Activated naive CD4-positive, alpha-beta T cell treated with anti-CD3 and anti-CD28 coated beads, Interleukin-2, amount 50 U/mL, for 24 hours (primary cell): ENCODE measurements at regions not wholly inside any gene's neighbourhood (a gene's known extent, or its start where the extent isn't known, plus 50 kb on each side); places are given as distances from the start of the nearest gene placed in this dataset.

ENCODE experiments used
- H3K27ac Mint-ChIP-seq: one replicate; pipeline ENCODE4 v1.8.0; 2021; ENCODE audit warnings: mild to moderate bottlenecking, mixed read lengths
- H3K27me3 Mint-ChIP-seq: one replicate; pipeline ENCODE4 v1.8.0; 2021; ENCODE audit warnings: mixed read lengths
- H3K36me3 Mint-ChIP-seq: one replicate; pipeline ENCODE4 v1.8.0; 2021; ENCODE audit warnings: mixed read lengths
- H3K4me1 Mint-ChIP-seq: one replicate; pipeline ENCODE4 v1.8.0; 2021; ENCODE audit warnings: mixed read lengths
- H3K4me3 Mint-ChIP-seq: one replicate; pipeline ENCODE4 v1.8.0; 2021; ENCODE audit warnings: mild to moderate bottlenecking, mixed read lengths
- H3K9me3 Mint-ChIP-seq: one replicate; pipeline ENCODE4 v1.8.0; 2021; ENCODE audit warnings: mixed read lengths

DNA sequence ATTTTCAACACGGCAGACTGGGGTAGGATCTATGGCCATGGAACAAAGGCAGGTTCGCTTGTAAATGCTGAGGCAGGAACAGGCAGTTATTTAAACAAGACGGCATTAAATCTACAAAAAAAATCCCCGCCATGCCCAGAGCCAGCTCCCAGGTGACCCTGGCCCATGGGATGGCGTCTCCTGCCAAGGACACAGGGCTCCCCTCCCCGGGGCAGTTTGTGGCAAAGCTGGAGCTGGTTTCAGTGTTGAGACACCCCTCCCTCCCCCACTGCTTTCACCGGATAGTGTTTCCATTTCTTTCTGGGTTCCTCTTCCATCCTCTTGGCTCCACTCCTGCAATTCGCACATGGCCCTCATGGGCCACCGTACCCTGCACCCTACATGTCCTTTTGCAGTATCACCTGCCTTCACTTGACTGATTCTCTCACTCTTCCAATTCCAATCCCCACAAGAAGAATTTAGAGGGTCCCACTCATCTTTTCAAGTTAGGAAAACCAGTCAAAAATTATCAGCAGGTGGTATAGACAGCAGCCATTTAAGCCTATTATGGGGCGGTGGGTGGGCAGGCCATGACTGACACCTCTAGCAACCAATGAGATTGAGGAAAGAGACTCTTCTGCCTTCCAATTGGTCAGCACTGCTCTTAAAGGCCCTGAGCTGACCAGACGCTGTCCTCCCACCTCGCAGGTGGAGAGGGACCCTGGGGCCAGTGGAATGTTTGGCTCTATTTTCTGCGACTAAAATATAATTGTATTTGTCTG lies 52.0 kb downstream of the OLIG1 start:
- H3K4me1 Mint-ChIP-seq: peaks cover 10% of the 10 kb centered on the region
- H3K9me3 Mint-ChIP-seq: no peaks in the 10 kb centered on the region
- H3K27me3 Mint-ChIP-seq: no peaks in the 10 kb centered on the region
- H3K4me3 Mint-ChIP-seq: no peak overlapping the region
- no peaks in the 10 kb centered on the region for H3K36me3 Mint-ChIP-seq
- no peak overlapping the region for H3K27ac Mint-ChIP-seq

DNA sequence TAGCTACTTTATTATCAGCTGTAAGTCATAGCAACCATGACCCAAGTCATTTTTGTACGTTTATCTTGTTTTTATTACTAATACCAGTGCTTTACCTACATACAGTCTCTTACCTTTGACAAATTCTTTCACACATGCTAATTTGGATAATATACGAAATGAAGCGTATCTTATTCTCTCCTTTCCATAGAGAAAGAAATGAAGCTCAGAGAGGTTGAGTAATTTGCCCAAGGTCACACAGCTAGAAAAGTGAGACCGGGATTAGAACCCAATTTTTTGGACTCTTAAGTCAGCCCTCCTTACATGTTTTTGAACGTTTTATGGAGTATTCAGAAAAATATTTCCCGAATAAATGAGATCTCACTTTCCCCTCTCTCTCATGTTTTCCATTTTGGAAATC lies 52.6 kb downstream of the OLIG1 start:
- H3K27ac Mint-ChIP-seq: no peak overlapping the region
- H3K36me3 Mint-ChIP-seq: no peaks in the 10 kb centered on the region
- no peak overlapping the region for H3K4me3 Mint-ChIP-seq
- no peaks in the 10 kb centered on the region for H3K27me3 Mint-ChIP-seq
- peaks cover 9% of the 10 kb centered on the region for H3K4me1 Mint-ChIP-seq
- H3K9me3 Mint-ChIP-seq: no peaks in the 10 kb centered on the region

DNA sequence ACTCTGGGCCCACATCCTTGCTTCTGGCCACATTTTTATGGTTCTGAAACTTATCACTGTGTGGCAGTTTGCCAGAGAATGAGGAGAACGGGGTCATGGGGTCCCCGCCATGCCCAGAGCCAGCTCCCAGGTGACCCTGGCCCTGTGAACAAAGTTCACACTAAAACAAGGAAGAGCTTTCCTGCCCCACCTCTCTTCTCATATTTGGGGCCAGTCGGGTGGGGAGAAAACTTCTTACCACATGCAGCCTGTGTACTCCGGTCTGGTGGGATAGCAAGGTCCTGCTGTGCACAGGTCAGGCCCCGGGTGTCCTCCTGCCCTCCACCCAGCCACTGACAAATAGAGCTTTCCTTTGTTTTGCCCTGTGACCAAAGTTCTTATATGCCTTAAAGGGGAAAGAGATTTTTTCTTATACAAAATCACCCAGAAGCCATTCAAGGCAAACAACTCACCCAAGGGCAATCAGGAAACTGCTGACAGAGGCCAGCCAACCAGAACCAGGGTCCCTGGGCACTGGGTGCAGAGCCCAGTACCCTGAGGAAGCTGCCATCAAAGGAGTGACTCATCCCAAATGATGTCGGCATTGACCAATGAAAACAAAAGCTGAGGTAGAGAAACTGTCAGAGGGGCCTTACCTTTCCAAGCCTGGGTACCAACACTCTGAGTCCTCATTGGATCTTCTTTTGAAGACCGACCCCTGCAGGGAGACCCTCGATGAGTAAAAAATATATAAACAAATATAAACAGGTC lies 53.6 kb downstream of the OLIG1 start:
- no peaks in the 10 kb centered on the region for H3K9me3 Mint-ChIP-seq
- no peak overlapping the region for H3K4me3 Mint-ChIP-seq
- peaks cover 5% of the 10 kb centered on the region for H3K4me1 Mint-ChIP-seq
- peaks cover 3% of the 10 kb centered on the region for H3K27me3 Mint-ChIP-seq
- no peak overlapping the region for H3K27ac Mint-ChIP-seq
- H3K36me3 Mint-ChIP-seq: no peaks in the 10 kb centered on the region

DNA sequence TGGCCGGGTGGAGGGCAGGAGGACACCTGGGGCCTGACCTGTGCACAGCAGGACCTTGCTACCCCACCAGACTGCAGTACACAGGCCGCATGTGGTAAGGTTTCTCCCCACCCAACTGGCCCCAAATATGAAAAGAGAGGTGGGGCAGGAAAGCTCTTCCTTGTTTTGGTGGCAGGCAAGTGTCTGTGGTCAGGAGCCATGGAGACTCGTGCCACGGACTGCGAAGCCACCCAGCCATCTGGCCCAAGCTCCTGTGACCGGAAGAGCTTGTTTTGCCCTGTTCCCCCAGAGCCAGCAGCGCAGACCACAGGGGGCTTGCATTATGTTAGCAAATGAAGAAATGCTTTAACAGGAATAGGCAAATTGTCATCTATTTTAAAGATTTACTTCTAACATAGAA lies 54.9 kb downstream of the OLIG1 start:
- H3K27me3 Mint-ChIP-seq: peaks cover 5% of the 10 kb centered on the region
- no peaks in the 10 kb centered on the region for H3K9me3 Mint-ChIP-seq

DNA sequence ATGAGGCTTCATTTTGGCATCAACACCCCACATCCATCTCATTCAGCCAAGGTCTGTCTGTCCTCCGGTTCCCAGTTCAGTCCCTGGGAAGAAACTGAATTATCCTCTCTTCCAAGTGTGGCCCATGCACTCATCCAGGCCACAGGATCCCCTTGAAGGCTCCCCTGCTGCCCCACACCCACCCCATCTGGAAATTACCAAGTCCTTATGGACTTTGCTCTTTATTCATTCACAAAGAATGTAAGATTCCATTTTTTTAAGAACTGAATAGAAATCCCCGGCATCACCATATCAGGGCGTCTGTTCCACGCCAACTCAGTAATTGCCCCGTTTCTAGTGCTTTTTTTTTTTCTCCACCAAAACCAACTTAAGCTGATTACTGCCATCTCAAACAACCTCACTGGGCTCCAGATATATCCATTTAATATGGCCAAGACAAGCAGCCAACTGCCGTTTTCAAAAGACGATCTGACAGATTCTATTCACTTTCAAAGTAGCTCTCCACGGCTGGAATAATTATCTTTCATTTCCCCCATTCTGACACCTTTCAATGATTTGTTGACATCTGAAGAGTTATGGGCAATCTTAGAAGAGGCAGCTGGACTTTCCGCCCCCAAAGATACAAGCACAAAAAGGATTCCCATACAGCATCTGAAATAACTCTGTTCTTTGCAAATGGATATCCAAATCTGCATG lies 55.9 kb downstream of the OLIG1 start:
- Mint-ChIP-seq H3K9me3 (no peaks in the 10 kb centered on the region), H3K27ac (no peak overlapping the region), H3K36me3 (no peaks in the 10 kb centered on the region), H3K27me3 (peaks cover 5% of the 10 kb centered on the region), H3K4me3 (no peak overlapping the region), H3K4me1 (peaks cover 5% of the 10 kb centered on the region)

More for the DNA sequence above, 54.9 kb downstream of the OLIG1 start:
- Mint-ChIP-seq H3K4me1 (peaks cover 5% of the 10 kb centered on the region), H3K4me3 (no peak overlapping the region), H3K36me3 (no peaks in the 10 kb centered on the region), H3K27ac (no peak overlapping the region)

DNA sequence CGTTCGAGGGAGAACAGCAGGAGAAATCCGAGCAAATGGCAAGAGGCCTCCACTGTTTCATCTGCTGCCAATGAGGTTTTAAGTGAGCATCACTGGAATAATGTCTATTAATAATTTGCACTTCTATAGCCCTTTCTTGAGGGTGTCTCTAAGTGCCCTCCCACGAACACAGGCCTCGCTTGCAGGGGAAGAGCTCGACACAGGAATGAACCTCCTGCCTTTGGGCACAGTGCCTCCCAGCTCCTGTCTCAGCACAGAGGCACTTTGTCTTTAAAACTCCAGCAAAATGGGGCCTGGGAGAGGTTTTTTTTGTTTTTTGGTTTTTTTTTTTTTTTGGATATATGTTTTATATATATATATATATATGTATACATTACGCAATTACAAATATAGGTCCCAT lies 56.6 kb downstream of the OLIG1 start:
- no peak overlapping the region for H3K4me3 Mint-ChIP-seq
- no peaks in the 10 kb centered on the region for H3K9me3 Mint-ChIP-seq
- H3K36me3 Mint-ChIP-seq: no peaks in the 10 kb centered on the region
- H3K27ac Mint-ChIP-seq: no peak overlapping the region
- H3K27me3 Mint-ChIP-seq: peaks cover 5% of the 10 kb centered on the region
- peaks cover 5% of the 10 kb centered on the region for H3K4me1 Mint-ChIP-seq

DNA sequence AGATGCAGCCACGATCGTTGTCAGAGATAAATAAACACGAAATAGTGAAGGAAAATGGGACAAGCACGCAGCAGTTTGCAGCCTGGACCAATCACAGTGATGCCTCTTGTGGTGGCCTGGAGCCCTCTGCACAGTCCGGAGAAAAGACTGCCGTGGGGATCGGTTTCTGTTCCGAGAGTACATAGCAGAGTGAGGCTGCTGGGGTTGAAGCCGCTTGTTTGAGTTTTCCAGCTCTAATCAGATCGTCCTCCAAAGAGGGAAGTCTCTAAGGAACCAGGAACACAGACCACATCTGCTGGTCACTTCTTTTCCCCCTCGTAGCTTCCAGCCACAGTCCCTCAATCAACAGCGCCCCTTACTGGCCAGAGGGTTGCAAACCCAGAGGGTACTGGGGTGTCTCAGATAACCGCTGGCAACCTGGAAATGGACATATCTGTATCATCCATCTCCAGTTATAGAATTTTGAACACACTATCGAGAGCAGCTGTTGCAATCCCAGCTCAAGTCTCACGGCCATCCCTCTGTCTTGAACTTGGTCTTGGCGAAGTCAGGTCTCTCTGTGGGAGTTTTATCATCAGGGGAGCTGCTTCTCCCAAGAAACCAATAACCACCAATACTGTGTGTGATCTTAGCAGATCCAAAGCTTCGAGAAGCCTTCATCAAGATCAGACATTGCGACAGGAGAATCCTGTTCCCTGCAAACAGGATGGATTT lies 57.4 kb downstream of the OLIG1 start:
- Mint-ChIP-seq H3K4me3 (peak overlapping the region; percentile 66), H3K9me3 (no peaks in the 10 kb centered on the region), H3K27me3 (peaks cover 5% of the 10 kb centered on the region), H3K36me3 (no peaks in the 10 kb centered on the region), H3K27ac (no peak overlapping the region), H3K4me1 (peaks cover 5% of the 10 kb centered on the region)

DNA sequence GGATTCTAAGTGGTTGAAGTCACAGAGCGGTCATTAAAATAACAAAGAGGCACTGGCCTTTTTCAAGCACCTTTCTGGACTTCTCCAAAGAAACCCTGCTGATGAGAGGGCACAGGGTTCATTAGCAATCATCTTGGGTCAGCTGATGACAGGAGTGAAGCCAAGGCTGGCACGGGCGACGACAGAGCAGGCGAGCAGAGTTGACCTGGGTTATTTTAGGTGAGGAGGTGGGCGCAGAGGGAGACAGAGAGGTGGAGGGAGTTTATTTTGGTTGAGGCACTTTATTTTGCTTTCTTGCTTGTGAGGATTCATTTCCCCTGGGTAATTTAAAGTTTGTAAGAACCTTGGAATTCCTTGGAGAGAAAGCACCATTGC lies 57.9 kb downstream of the OLIG1 start:
- Mint-ChIP-seq H3K27ac (no peak overlapping the region), H3K4me1 (peaks cover 5% of the 10 kb centered on the region), H3K4me3 (no peak overlapping the region), H3K27me3 (peaks cover 5% of the 10 kb centered on the region), H3K9me3 (no peaks in the 10 kb centered on the region), H3K36me3 (no peaks in the 10 kb centered on the region)

DNA sequence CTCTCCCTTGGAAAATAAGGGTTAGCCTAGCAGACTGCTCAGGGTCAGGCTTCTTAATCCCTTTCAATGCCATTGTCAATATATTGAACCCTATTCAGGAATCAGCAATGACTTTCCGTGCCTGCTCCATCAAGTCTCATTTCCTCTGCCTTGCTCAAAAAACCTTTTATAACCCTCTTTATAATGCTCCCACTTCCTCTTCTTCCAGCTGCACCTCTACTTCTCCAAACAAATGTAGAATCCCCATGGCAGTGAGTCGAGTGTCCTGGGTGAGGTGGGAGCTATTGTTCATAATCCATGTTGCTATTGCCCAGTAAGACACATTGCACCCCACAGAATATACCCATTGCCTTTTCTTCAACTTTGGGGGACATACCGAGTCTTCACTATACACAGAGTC lies 58.6 kb downstream of the OLIG1 start:
- Mint-ChIP-seq H3K4me1 (peaks cover 5% of the 10 kb centered on the region), H3K4me3 (no peak overlapping the region), H3K9me3 (no peaks in the 10 kb centered on the region), H3K36me3 (no peaks in the 10 kb centered on the region), H3K27me3 (peaks cover 5% of the 10 kb centered on the region), H3K27ac (no peak overlapping the region)

DNA sequence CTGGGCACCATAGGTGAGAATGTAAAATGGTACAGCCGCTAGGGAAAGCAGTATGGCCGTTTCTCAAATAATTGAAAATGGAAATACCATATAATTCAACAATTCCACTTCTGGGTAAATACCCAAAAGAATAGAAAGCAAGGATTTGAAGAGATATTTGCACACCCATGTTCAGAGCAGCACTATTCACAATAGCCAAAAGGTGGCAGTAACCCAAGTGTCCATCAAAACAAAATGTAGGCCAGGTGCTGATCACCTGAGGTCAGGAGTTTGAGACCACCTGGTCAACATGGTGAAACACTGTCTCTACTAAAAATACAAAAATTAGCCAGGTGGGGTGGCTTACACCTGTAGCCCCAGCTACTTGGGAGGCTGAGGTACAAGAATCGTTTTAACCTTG lies 62.1 kb downstream of the OLIG1 start:
- Mint-ChIP-seq H3K9me3 (no peaks in the 10 kb centered on the region), H3K27me3 (peaks cover 5% of the 10 kb centered on the region), H3K4me3 (no peak overlapping the region), H3K36me3 (no peaks in the 10 kb centered on the region), H3K4me1 (peaks cover 3% of the 10 kb centered on the region), H3K27ac (no peak overlapping the region)

DNA sequence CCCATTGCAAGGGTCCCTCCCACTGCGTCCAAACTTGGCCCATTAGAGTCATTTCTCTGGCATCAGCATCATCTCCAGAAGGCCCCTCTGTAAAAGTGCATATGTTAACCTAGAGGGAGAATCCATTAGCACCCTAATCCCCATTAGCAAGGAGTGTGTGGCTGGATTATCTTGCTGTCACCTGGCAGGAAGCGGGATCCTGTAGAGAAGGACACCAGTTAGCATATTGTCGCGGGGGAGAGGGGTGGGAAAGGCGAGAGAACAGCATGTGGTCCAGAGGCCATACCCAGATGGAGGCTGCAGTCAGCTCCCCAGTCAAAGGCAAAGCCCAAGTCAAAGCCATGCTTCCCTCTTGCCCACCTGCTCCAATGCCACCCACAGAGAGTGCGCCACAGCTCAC lies 64.0 kb downstream of the OLIG1 start:
- H3K4me1 Mint-ChIP-seq: no peaks in the 10 kb centered on the region
- no peak overlapping the region for H3K4me3 Mint-ChIP-seq
- peaks cover 1% of the 10 kb centered on the region for H3K27me3 Mint-ChIP-seq
- H3K27ac Mint-ChIP-seq: no peak overlapping the region
- H3K36me3 Mint-ChIP-seq: no peaks in the 10 kb centered on the region
- H3K9me3 Mint-ChIP-seq: no peaks in the 10 kb centered on the region

DNA sequence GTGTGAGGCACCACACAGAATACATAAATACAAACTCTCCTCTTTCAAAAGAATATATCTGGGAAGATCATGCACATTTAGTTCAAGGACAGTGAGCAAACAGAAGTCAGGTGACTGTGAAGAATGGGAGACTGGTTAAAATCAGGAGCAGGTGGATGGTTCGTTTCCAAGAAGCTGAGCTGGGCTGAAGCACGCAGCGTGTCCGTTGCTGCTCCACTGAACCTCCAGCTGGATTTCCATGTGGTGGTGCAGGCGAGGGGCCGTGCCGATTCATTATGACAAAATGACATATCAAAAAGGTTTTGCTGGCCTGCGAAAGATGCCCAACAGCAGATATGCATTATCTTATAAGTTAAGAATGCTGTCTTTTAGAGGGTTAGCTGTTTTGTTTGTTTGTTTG lies 66.0 kb downstream of the OLIG1 start:
- Mint-ChIP-seq H3K36me3 (no peaks in the 10 kb centered on the region), H3K4me3 (no peak overlapping the region), H3K4me1 (no peaks in the 10 kb centered on the region), H3K27me3 (no peaks in the 10 kb centered on the region), H3K9me3 (no peaks in the 10 kb centered on the region), H3K27ac (no peak overlapping the region)

DNA sequence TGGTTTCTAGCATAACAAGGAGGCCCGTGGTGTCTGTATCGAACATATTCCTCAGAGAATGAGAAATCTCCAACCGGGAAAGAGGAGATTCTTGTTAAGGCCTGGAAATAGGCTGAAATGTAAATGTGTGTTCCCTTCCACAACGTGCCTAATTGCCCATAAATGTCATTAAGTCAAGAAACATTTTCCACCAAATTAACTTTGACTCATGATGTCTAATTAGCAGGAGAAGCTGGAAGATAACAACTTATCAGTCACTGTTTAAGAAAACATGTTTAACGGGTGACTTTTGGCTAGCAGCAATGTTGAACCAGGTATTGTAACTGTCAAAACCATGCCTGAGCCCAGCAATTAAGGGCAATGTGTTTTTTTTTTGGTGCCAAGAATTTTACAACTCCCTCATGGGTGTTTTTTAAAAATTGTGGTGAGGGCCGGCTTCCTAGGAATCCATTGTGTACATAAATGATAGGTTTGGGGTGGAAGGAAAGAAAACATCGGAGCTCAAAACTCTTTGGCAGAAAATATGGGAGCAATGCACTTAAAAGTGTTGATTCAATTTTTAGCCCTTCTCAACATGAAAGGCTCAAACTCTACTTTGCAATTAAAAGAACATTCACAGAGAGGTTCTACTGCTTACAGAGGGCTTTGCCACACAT lies 67.0 kb downstream of the OLIG1 start:
- no peak overlapping the region for H3K27ac Mint-ChIP-seq
- no peak overlapping the region for H3K4me3 Mint-ChIP-seq
- no peaks in the 10 kb centered on the region for H3K9me3 Mint-ChIP-seq
- H3K27me3 Mint-ChIP-seq: no peaks in the 10 kb centered on the region
- no peaks in the 10 kb centered on the region for H3K4me1 Mint-ChIP-seq
- H3K36me3 Mint-ChIP-seq: no peaks in the 10 kb centered on the region

DNA sequence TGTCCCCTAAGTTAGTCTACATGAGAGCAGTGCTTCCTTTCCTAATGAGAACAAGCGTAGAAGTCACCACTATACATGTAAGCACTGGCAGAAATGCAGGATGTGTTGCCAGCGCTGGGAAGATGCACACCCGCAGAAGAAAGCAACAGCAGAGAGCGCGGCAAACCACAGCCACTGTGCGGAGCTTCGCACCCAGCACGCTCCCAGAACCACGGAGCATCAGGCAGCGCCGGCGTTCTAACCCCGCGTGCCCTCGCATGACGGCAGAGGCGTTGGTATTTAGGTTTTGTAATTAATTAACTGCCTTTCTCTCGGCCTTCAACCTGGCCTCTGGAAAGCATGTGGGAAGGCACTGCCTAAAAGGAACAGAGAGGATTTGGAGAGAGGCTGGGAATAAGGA lies 69.1 kb downstream of the OLIG1 start:
- Mint-ChIP-seq H3K4me3 (no peak overlapping the region), H3K27ac (no peak overlapping the region), H3K9me3 (no peaks in the 10 kb centered on the region), H3K27me3 (no peaks in the 10 kb centered on the region), H3K36me3 (no peaks in the 10 kb centered on the region), H3K4me1 (no peaks in the 10 kb centered on the region)

DNA sequence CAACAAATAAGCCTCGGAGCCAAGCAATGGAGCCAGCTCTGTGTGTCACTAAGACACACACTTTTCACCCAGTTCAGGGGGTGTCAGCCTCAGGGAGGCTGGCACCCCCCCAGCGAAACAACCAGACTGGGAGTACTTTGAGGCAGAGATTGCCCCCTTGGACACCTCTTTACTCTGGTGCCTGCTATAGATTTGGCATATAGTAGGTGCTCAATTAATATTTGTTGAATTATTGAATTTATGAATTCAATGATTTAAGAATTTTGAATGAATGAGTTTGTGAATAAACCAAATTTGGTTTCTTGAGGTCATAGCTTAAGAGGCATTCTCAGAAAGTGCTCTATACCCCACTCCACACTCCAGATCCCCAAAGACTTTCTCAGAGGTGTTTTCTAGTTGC lies 70.3 kb downstream of the OLIG1 start:
- Mint-ChIP-seq H3K36me3 (no peaks in the 10 kb centered on the region), H3K27ac (no peak overlapping the region), H3K4me1 (no peaks in the 10 kb centered on the region), H3K4me3 (no peak overlapping the region), H3K9me3 (no peaks in the 10 kb centered on the region), H3K27me3 (no peaks in the 10 kb centered on the region)
